ENCODE measurements at regions not wholly inside any gene's neighbourhood (a gene's known extent, or its start where the extent isn't known, plus 50 kb on each side); places are given as distances from the start of the nearest gene placed in this dataset.

DNA sequence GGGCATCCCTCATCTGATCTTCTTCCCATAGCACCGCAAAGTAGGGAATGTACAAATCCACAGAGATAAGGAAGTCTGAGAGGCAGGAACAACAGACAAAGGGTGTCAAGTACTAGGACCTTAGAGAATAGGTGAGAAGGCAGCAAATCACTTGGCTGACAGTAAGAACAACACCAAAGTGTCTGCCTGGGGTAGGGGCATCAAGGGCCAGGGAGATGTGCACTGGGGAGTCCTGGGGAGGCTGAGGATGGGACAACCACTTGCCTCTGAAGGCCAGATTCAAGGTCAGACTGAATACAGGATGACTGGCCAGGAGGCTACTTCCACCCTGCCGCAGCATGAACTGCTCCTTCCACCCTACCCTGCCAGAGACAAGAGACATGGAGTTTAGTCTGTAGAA is 1040.8 kb downstream of the BCL11B start:
- TF ChIP-seq TEAD4 (IDR thresholded peaks at IDR 0.05): no peak

GRCh38 chr14:98233656-98234055 is 1038.3 kb downstream of the BCL11B start:
- TF ChIP-seq NFIC (IDR thresholded peaks at IDR 0.05) (no peak), RAD21 (IDR thresholded peaks at IDR 0.05; ENCODE audit: low read depth) (no peak), CREB1 (IDR thresholded peaks at IDR 0.05; ENCODE audit: low read depth) (no peak), YY1 (IDR thresholded peaks at IDR 0.05; ENCODE audit: low read depth) (no peak), MAX (IDR thresholded peaks at IDR 0.05) (no peak), TCF12 (IDR thresholded peaks at IDR 0.05; ENCODE audit: low read depth) (no peak), CEBPB (IDR thresholded peaks at IDR 0.05) (no peak), TEAD4 (IDR thresholded peaks at IDR 0.05) (no peak), FOXM1 (IDR thresholded peaks at IDR 0.05; ENCODE audit: borderline replicate concordance, low read depth) (no peak), TAF1 (IDR thresholded peaks at IDR 0.05; ENCODE audit: low read depth) (no peak), EGR1 (IDR thresholded peaks at IDR 0.05) (no peak), ZBTB7A (IDR thresholded peaks at IDR 0.05; ENCODE audit: low read depth) (no peak), EP300 (IDR thresholded peaks at IDR 0.05; ENCODE audit: borderline replicate concordance) (no peak)
- TF ChIP-seq, protein P1, sequence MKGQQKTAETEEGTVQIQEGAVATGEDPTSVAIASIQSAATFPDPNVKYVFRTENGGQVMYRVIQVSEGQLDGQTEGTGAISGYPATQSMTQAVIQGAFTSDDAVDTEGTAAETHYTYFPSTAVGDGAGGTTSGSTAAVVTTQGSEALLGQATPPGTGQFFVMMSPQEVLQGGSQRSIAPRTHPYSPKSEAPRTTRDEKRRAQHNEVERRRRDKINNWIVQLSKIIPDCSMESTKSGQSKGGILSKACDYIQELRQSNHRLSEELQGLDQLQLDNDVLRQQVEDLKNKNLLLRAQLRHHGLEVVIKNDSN (IDR thresholded peaks at IDR 0.05): no peak
- TF ChIP-seq, protein P2, sequence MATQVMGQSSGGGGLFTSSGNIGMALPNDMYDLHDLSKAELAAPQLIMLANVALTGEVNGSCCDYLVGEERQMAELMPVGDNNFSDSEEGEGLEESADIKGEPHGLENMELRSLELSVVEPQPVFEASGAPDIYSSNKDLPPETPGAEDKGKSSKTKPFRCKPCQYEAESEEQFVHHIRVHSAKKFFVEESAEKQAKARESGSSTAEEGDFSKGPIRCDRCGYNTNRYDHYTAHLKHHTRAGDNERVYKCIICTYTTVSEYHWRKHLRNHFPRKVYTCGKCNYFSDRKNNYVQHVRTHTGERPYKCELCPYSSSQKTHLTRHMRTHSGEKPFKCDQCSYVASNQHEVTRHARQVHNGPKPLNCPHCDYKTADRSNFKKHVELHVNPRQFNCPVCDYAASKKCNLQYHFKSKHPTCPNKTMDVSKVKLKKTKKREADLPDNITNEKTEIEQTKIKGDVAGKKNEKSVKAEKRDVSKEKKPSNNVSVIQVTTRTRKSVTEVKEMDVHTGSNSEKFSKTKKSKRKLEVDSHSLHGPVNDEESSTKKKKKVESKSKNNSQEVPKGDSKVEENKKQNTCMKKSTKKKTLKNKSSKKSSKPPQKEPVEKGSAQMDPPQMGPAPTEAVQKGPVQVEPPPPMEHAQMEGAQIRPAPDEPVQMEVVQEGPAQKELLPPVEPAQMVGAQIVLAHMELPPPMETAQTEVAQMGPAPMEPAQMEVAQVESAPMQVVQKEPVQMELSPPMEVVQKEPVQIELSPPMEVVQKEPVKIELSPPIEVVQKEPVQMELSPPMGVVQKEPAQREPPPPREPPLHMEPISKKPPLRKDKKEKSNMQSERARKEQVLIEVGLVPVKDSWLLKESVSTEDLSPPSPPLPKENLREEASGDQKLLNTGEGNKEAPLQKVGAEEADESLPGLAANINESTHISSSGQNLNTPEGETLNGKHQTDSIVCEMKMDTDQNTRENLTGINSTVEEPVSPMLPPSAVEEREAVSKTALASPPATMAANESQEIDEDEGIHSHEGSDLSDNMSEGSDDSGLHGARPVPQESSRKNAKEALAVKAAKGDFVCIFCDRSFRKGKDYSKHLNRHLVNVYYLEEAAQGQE (IDR thresholded peaks at IDR 0.05; ENCODE audit: low read depth): no peak

DNA sequence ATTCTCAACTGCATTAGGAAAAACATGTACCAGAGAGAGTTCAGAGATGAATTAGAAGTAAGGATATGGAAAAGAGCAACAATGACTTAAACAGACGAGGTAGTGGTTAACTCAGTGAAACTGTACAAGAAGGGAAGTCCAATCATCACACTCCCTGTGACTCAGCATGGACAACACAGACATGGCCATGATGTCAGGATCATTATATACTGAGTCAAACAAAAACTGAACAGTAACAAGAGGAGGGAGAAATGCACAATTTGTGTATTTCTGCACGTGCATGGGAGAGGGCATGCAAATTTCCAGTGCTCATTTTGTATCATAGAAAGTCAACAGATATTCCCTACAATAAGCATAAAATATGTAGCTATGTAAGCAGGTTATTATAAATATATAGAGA is 1037.8 kb downstream of the BCL11B start:
- TF ChIP-seq ZBTB7A (IDR thresholded peaks at IDR 0.05; ENCODE audit: low read depth) (no peak), FOXM1 (IDR thresholded peaks at IDR 0.05; ENCODE audit: borderline replicate concordance, low read depth) (no peak), NFIC (IDR thresholded peaks at IDR 0.05) (no peak), RAD21 (IDR thresholded peaks at IDR 0.05; ENCODE audit: low read depth) (no peak), TAF1 (IDR thresholded peaks at IDR 0.05; ENCODE audit: low read depth) (no peak), TEAD4 (IDR thresholded peaks at IDR 0.05) (no peak)
- TF ChIP-seq, protein P1 (IDR thresholded peaks at IDR 0.05): no peak

DNA sequence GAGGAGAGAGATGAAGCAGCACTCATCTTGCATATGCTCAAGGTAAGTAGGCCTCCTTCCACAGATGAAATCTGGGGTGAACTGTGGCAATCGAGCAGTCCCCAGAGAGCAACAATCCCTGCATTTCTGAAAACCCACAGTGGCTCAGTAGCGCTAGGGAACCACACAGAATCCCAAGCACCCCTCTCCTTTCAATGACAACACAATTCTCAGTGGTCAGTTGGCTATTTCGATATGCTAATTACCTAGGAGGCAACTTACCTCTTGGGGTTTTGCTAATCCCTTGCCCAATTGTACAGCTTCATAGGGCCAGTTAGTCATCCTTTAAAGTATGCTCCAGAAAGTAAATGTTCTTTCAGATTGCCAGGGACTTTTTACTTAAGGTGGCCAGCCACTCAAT is 1035.7 kb downstream of the BCL11B start:
- TF ChIP-seq ZBTB7A (IDR thresholded peaks at IDR 0.05; ENCODE audit: low read depth): no peak
- TF ChIP-seq, protein P1 (IDR thresholded peaks at IDR 0.05): no peak
- TF ChIP-seq FOXM1 (IDR thresholded peaks at IDR 0.05; ENCODE audit: borderline replicate concordance, low read depth): no peak
- no peak for TF ChIP-seq NFIC (IDR thresholded peaks at IDR 0.05)
- no peak for TF ChIP-seq YY1 (IDR thresholded peaks at IDR 0.05; ENCODE audit: low read depth)
- TF ChIP-seq RAD21 (IDR thresholded peaks at IDR 0.05; ENCODE audit: low read depth): no peak
- no peak for TF ChIP-seq TEAD4 (IDR thresholded peaks at IDR 0.05)
- TF ChIP-seq EGR1 (IDR thresholded peaks at IDR 0.05): no peak
- no peak for TF ChIP-seq EP300 (IDR thresholded peaks at IDR 0.05; ENCODE audit: borderline replicate concordance)
- no peak for TF ChIP-seq TAF1 (IDR thresholded peaks at IDR 0.05; ENCODE audit: low read depth)
- TF ChIP-seq CEBPB (IDR thresholded peaks at IDR 0.05): no peak
- no peak for TF ChIP-seq MAX (IDR thresholded peaks at IDR 0.05)
- TF ChIP-seq, protein P2 (IDR thresholded peaks at IDR 0.05; ENCODE audit: low read depth): no peak

- no peak for TF ChIP-seq FOXM1 (IDR thresholded peaks at IDR 0.05; ENCODE audit: borderline replicate concordance, low read depth)
- no peak for TF ChIP-seq ZBTB7A (IDR thresholded peaks at IDR 0.05; ENCODE audit: low read depth)
- TF ChIP-seq, protein P2 (IDR thresholded peaks at IDR 0.05; ENCODE audit: low read depth): no peak
- TF ChIP-seq EGR1 (IDR thresholded peaks at IDR 0.05): no peak
- no peak for TF ChIP-seq EP300 (IDR thresholded peaks at IDR 0.05; ENCODE audit: borderline replicate concordance)
- no peak for TF ChIP-seq YY1 (IDR thresholded peaks at IDR 0.05; ENCODE audit: low read depth)
- TF ChIP-seq, protein P1 (IDR thresholded peaks at IDR 0.05): no peak
- TF ChIP-seq TEAD4 (IDR thresholded peaks at IDR 0.05): no peak
- no peak for TF ChIP-seq TAF1 (IDR thresholded peaks at IDR 0.05; ENCODE audit: low read depth)
- no peak for TF ChIP-seq NFIC (IDR thresholded peaks at IDR 0.05)
- TF ChIP-seq CREB1 (IDR thresholded peaks at IDR 0.05; ENCODE audit: low read depth): no peak
- no peak for TF ChIP-seq CEBPB (IDR thresholded peaks at IDR 0.05)
- no peak for TF ChIP-seq MAX (IDR thresholded peaks at IDR 0.05)
- TF ChIP-seq RAD21 (IDR thresholded peaks at IDR 0.05; ENCODE audit: low read depth): no peak
- TF ChIP-seq TCF12 (IDR thresholded peaks at IDR 0.05; ENCODE audit: low read depth): no peak
Measured at GRCh38 chr14:98237939-98238338, 1034.1 kb downstream of the BCL11B start.
